GM19452 (cell line): ENCODE measurements at regions not wholly inside any gene's neighbourhood (a gene's known extent, or its start where the extent isn't known, plus 50 kb on each side); places are given as distances from the start of the nearest gene placed in this dataset.
"Not testable (repeated sequence)": the region's sequence is repeated elsewhere in the genome, so short reads cannot be mapped to it uniquely, and the experiment has no call there.

Experiments used
- ATAC-seq: cut with Tn5 transposase; IDR thresholded peaks from one replicate; pipeline ENCODE4 v1.9.1; 2021; ENCODE audit not compliant: unreplicated experiment

DNA sequence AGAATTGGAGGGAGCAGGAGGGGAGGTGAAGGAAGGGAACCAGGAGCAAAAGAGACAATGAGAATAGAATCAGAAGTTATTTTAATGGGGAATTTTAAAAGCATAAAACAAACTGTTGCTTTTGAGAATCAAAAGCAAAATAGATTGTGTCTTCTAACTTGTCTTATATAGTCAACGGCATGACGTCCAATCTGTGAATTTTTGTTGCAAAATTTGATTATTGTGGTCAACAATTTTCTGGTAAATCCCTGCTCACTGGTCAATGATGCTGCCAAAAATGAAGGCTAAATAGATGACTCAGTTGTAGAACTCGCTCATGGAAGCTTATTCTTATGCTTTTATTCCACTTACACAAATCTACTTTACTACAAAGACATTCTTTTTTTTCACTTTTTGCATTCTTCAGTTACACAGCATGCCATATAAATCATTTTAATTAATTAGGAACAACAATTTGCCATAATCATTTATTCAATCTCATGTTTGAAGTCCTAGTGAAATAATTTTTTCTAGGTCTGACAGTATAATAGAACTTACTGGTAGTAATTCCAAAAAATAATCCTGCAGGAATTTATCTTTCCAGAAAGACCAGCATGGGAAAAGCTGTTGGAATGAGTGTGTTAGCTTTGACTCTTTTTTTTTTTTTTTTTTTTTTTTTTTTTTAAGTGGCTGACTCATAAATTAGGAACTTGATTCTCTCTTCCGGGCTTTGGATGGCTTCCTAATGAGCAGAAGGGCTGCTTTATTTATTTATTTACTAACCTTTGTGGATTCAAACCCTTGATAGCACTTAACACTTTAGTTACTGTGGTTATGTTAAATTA lies 256.9 kb downstream of the SPRY2 start:
- ATAC-seq = no peak

DNA sequence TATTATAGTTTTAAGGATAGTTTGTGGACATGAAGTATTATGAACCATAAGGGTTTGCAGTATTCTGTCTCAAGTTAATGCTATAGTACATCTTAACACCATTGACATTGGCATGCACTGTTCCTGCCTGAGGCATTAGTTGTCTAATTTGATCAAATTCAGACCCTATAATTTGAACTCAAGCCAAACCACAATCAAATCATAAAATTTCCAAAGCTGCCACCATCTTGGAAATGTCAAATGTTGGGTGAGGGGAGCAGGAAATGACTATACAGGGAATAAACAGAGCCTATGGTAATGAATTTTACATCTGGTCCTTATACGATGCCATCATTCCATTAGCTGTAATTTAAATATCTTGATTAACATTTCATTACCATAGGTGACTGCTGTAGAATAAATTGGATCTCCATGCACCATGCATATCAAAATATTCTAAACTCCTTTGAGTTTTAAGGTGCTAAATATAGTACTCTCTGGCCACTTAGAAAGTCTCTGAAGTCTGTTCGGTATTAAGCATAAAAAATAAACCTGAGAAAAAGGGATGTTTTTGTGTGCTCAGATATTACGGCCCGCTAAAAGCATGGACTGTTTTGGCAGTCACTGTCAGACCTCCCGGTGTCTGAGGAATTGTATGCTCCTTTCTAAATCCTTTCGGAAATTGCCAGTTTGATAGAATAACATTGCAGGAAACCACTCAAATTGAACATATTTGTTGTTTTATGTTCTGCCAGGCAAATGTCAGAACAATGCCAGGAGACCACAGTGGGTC lies 257.7 kb downstream of the SPRY2 start:
- ATAC-seq = no peak

DNA sequence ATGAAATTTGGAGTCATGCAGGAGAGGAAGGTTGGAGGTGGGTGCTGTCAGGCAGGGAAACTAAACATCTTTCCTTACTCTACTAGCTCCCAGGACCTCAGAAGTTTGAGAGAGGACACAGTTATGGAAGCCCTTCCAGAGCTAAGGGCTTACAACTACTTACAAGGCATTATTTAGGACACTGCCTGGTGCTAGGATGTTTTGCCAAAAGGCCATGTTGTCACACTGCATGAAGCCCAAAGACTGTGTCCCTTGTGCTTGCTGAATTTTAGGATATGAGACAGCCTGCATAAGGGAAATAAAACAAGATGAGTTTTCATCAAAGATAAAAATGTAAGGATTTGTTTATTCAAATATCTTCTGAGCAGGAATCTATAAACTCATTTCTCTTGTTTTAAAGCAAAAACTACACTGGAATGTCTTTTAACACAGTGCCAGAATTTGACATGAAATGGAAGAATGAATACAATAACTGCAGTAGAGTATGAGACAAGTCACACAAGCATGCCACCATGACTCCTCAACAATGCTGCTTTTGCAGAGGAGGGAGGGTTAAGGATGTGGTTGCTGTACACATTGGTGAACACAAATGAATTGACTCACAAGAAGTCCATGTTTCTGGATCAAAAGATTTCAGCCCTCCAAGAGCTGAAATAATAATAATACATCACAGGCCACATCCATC lies 258.4 kb downstream of the SPRY2 start:
- ATAC-seq = no peak

DNA sequence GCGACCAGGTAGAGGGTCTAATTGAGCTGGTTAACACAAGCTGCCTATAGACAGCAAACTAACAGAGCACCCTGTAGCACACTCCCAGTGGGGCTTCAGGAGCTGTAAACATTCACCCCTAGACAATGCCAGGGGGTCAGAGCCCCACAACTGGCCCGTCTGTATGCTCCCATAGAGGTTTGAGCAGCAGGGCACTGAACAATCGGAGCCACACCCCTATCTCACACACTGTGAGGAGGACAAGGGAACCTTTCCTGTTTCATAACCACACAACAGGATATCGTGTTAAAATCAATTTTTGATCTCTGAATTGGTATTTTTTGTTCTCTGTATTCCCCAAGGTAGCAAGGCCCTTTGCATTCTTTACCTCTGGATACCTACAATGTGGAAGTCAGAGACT lies 266.1 kb downstream of the SPRY2 start:
- ATAC-seq = no peak

DNA sequence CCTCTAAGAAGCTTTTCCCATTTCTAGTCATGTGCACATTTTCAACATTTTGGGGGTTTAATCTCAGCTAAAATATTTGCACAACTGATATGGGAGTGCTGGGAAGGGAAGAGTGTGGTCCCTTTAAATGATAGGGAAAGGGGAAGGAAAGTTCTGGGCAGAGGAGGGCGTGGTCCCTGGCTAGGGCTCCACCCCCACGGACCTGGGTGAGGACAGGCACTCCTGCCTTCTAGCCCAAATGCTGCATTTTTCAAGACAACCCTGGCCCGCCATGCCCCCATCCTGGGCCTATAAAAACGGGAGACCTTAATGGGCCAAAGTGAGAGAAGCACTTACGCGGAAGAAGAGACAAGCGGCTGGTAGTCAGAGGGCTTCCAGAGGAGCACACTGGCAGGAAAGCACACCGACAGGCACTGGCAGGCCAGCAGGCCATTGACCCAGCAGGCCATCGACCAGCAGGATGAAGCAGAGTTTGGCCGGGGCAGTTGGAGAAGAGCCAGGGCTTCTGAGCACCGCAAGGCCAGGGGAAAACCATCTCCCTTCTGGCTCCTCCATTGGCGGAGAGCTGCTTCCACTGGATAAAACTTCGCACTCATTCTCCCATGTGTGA lies 266.7 kb downstream of the SPRY2 start:
- ATAC-seq = no peak

DNA sequence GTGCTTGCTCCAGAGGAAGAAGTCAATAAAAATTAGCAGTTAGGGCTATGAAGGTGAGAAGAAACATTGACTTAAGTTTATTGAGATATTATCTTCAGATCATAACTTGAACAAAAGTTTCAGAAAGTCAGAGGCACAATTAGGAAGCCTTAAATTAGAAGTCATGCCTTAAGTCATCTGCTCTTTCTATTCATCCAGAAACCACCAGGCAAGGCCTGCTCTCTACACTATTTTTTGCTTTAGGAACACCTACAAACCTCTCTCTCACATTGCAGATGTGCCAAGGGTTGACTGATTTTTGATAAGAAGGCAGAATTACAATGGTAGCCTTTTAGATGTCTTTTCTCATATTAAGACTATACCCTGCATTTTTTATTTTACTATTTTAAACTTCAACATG lies 268.7 kb downstream of the SPRY2 start:
- no peak for ATAC-seq

DNA sequence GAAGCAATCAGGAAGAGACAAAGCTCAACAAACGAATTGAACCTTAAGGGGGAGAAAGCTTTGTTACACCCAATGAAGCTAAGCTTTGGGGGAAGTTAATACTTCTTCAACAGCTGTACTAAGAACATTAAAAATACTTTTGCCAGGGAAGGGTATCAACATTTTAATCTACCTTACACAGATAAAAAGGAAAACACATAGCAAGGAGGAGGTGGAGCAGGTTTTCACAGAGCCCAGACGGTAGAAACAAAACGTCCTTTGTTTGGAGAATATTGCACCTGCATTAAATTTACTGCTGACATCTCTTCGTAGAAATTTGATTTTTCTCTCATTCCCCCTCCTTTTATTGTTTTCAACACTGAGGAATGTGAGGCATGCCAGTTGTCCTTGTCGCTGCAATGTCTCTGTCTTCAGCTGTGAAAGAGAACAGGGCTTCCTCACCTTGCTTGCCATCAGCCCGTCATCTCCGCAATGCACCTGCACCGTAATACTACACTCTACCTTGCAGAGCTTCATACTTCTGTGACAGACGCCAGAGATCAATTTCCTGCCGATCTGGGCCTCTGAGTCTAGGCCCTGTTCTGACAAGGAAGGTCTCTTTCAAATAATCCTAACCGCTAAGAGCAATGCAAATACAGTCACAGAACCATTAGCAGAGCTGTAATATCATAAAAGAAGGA lies 270.8 kb downstream of the SPRY2 start:
- ATAC-seq = no peak

DNA sequence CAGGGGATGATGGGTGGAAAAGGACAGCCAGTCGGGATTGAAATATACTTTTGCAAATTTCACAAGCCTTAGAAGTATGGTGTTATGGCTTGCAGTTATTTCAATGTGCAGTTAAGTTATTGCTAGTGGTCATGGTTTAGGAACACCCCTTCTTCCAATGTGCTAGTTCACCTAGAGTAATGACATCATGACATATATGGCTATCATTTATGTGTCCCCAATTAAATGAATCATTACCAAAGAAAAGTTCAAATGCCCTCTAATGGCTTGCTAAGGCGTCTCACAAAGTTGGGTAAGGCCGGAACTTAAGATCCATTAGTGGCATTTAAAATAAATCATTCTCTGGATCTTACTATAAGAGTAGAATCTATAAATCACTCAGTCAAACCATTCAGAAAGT lies 271.6 kb downstream of the SPRY2 start:
- ATAC-seq = no peak

DNA sequence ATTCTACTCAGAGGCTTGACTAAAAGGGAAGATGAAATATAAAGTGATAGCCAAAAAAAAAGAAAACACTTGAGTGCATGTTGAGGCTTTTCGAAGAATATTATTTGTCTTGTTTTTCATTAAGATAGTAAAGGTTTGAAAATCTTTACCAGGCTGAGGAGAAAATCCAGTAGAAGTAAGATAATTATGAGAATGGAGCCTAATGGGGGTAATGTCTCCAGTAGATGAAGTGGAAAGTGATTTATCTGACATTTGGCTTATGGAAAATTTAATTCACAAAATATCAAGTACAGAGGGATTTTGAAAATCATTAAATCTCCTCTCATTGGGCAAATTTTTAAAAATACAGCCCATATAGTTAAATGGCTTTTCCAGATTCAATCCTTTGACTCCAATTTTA lies 274.9 kb downstream of the SPRY2 start:
- ATAC-seq = no peak

DNA sequence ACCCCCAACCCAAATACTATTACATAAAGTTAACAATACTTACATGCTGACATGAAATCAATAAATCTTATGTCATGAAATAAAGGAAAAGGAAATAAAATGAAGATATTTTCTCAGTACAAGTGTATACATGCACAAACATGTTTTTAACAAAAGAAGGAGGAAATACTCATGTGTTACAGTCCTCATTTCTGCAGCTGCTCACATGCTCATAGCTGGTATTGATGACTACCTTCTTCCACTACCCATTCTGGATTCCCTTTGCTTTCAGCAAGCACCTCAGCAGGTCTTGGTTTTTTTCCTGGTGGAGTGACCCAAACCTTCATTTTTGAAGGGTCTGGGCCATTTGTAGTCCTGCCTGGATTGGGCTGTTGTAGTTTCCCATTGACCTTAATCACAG lies 278.5 kb downstream of the SPRY2 start:
- ATAC-seq = not testable (repeated sequence)

DNA sequence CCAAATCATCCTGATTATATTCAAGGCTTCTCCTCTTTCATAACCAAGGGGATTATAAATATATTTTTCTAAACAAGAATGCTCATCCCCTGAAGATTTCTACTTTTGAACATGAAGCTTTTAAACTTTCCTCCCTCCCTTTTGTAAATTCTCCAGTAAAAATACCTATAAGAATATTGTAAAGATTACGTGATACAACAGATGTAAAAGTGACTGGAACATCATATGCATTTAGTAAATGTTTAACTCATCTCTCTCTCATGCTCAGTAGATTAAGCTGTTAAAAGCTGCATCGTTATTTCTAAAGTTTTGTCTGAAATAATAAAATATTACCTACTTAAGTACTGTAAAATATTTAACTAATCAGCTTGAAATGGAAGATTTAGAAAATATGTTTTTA lies 281.1 kb downstream of the SPRY2 start:
- ATAC-seq = no peak

DNA sequence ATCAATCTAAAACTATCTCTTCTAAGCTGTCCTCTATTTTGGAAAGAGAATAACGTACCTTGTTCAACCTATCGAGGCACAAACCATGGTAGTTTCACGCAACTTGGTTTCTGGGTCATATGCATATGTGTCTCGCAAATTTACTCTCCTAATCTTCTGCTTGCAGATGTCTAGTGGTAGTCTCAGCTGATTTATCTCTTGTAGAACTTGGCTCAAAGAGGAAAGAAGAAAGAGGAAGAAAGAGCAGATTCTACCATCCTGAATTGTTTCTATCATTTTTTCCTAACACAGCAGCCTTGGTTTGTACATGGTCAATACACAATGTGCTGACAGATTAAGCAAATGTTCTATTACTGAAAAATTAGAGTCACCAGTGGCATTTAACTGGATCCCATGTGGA lies 282.3 kb downstream of the SPRY2 start:
- ATAC-seq = no peak

DNA sequence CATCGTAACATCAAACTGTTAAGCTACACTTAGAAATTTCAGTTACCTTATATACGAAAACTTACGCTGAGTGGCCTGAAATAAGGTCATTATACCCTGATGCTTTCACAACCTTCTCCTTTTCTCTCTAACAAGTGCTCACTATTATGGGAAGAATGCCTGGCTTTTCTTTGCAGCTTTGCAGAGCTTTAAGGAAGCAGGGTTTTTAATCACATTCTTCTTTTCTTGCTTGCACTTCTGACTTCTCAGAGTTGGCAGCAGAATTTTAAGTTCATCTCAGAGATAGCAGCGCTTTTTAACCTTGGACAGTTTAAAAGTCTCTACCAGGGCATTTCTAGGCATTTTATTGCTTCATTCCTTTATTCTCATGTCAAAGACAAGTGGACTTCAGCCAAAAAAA lies 285.1 kb downstream of the SPRY2 start:
- no peak for ATAC-seq

DNA sequence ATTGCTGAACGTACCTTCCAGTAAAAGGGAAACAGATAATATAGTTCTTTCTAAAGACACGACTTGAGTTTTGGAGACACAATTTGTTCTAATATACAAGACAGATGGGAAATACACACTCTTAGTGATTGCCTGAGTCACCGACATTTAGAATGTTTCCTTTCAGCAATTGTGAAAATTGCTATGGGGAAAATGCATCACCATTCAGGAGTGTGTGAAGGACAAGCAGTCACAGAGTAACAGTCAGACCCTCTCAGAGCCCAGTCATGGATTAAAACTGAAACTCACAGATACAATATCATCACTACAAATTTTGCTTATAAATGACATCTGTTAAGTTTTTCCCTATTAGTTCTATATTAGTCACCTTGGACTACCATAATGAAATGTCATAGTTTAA lies 286.1 kb downstream of the SPRY2 start:
- no peak for ATAC-seq

DNA sequence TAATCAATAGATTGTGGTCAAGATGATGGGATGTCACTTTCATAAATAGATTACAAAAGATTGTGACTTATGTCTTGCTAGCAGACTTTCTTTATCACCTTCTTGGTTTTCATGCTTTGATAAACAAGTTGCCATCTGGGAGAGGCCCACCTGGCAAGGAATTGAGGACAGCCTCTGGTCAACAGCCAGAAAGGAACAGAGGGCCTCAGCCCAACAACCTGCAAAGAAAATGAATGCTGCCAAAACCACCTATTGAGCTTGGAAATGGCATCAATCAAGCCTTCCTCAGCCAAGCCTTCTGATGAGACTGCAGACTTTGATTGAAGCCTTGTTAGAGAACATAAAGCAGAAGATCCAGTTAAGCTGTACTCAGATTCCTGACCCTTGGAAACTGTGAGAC lies 288.6 kb downstream of the SPRY2 start:
- no peak for ATAC-seq

DNA sequence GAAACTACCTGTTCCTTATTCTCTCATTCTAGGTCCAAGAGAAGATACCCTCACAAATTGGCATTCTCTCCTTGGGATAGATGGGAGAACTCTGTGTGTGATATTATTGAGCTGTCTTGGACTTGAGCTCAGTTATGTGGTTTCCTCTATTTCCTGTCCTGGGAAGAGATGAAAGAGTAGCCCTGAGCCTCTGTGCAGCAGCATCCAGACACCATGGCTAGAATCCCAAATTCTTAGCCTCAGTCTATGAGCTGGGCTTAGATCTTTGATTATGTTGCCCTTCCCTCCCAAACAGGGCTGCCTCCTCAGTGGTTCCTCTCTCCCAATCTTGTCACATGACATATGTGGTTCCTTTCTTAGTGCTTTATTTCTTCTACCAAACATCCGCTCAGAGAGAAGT lies 290.7 kb downstream of the SPRY2 start:
- ATAC-seq = no peak

DNA sequence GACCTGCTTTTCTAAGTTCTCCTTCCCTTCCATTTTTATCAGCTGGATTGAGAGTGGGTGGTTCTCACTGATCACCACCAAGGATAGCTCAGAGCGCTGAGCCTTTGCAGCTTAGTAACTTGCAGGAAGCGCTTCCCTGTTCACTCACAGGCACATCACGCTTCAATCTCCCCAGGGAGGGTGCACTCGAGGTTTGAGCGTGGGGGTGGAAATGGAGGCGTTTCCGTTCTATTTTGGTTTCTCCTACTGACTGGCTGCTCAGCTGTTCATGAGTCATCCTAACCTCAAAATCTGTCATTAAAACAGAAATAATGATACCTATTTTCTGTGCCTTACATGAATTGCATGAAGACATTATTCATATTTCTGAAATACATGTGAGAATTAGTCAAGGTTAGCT lies 292.1 kb downstream of the SPRY2 start:
- peak; percentile 98 for ATAC-seq

DNA sequence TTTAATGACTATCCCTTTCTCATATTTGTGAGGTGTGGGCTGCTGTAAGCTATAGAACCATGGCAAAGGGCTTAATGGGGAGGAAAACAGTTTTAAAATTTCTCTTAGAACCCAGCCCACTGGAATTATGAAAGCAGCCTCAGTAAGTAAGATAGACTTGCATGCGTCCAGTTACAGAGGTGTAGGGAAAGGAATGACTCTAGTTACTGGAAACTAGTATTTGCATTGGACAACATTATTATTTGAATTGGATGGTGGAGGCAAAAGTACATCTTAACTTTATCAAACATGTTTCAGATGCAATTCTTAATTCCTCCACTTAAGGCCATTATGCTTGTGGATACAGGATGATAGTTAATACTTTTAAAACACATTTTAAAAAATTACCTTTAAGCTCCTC lies 292.9 kb downstream of the SPRY2 start:
- no peak for ATAC-seq

DNA sequence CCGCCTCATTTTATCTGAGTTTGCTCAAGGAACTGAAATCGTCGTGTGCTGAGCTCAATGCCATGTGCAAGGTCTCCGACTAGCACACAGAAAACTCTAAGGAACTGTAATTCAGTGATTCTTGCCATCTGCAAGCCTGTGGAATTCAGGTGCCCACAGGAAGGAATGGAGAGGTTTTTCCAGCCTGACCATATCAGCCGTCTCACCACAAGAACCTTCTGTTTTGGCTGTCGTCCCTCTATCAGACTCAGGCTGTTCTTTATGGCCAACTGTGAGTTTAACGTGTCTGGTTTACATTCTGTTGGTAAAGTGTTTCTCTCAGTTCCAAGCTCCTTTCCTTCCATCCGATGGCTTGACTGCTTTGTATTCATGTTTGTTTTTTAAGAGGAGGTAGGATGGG lies 293.5 kb downstream of the SPRY2 start:
- no peak for ATAC-seq

DNA sequence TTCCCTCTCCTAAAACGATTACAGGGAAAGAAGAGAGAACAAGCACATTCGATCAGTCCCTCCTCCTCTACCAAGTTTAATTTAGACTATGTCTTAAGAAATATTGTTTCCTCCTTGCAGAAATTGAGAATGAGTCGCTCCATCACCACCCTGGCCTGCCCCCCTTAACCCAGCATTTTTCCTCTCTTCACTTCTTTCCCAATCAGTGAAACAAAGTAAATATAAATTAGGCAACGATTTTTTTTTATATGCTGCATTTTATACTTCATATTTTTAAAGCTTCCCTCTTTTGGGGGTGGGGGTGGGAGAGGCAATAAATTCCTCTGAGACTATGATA lies 300.0 kb downstream of the SPRY2 start:
- no peak for ATAC-seq
